Nephron (organoid): ENCODE measurements at regions not wholly inside any gene's neighbourhood (a gene's known extent, or its start where the extent isn't known, plus 50 kb on each side); places are given as distances from the start of the nearest gene placed in this dataset.

Experiments
- H3K27ac Mint-ChIP-seq, 3 experiments: 2 replicates each; pipeline ENCODE4 v1.8.0; 2020; ENCODE audit warnings: mixed read lengths in 3 of 3, mild to moderate bottlenecking in 2 of 3, moderate library complexity in 1 of 3
- H3K27me3 Mint-ChIP-seq: 2 replicates; pipeline ENCODE4 v1.8.0; 2021; ENCODE audit warnings: low read depth, mild to moderate bottlenecking, moderate library complexity, mixed read lengths
- H3K36me3 Mint-ChIP-seq: 2 replicates; pipeline ENCODE4 v1.8.0; 2020; ENCODE audit warnings: low read depth, mixed read lengths
- H3K4me1 Mint-ChIP-seq: 2 replicates; pipeline ENCODE4 v1.8.0; 2020; ENCODE audit warnings: mixed read lengths
- H3K4me3 Mint-ChIP-seq, 3 experiments: 2 replicates each; pipeline ENCODE4 v1.8.0; 2020; ENCODE audit warnings: mild to moderate bottlenecking in 3 of 3, mixed read lengths in 3 of 3, moderate library complexity in 2 of 3
- H3K9me3 Mint-ChIP-seq: 2 replicates; pipeline ENCODE4 v1.8.0; 2020; ENCODE audit warnings: mixed read lengths
- TF ChIP-seq, protein P1 (sequence below), 3 experiments: fragments of 200-600 bp; sonication (generic); IDR thresholded peaks; one replicate each; pipeline ENCODE4 v1.5.0; 2021; ENCODE audit warnings: antibody characterized with exemption in 3 of 3; ENCODE audit not compliant: unreplicated experiment in 3 of 3

DNA sequence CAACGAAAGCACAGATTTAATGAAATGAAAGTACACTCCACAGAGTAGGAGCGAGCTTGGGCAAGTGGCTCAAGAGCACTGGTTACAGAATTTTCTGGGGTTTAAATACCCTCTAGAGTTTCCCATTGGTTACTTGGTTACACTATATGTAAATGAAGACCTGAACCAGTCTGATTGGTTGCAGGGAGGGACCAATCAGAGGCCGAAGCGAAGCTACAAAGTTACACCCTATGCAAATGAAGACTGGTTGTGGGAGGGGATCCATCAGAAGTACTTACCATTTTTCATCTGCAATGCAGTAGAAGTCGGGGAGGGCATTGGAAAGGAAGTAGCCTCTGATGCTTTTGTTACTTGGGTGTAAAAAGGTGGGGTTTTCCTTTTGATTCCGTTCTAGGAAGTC lies 132.0 kb downstream of the PMP22 start:
- Mint-ChIP-seq H3K9me3 (peaks cover 2% of the 10 kb centered on the region), H3K36me3 (no peaks in the 10 kb centered on the region), H3K4me3 (no peak overlapping the region), H3K27me3 (no peaks in the 10 kb centered on the region), H3K27ac (no peak overlapping the region), H3K4me1 (peaks cover 4% of the 10 kb centered on the region)
- TF ChIP-seq, protein P1, sequence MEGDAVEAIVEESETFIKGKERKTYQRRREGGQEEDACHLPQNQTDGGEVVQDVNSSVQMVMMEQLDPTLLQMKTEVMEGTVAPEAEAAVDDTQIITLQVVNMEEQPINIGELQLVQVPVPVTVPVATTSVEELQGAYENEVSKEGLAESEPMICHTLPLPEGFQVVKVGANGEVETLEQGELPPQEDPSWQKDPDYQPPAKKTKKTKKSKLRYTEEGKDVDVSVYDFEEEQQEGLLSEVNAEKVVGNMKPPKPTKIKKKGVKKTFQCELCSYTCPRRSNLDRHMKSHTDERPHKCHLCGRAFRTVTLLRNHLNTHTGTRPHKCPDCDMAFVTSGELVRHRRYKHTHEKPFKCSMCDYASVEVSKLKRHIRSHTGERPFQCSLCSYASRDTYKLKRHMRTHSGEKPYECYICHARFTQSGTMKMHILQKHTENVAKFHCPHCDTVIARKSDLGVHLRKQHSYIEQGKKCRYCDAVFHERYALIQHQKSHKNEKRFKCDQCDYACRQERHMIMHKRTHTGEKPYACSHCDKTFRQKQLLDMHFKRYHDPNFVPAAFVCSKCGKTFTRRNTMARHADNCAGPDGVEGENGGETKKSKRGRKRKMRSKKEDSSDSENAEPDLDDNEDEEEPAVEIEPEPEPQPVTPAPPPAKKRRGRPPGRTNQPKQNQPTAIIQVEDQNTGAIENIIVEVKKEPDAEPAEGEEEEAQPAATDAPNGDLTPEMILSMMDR (IDR thresholded peaks at IDR 0.05; ENCODE audit: unreplicated experiment in 3 of 3) = no peak

DNA sequence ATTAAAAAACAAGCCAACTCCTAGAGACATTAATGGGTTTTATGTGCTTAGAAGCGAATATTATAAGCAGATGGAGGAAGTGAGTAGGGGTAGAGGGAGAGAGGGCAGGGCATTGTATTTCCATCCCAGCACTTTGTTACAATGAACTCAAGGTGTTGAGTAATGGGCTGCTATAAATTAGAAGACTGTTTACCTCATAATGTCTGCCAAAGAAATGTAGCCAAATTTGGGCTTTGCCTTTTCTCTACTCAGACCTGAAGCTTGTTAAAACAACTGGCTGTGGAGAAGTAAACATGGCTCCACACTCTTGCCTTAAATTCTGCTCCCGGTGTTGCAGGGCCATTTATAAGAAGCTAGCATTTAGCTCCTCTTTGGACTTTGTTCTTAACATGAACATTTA lies 134.7 kb downstream of the PMP22 start:
- TF ChIP-seq, protein P1 (IDR thresholded peaks at IDR 0.05; ENCODE audit: unreplicated experiment in 3 of 3) = no peak
- no peak overlapping the region for H3K27ac Mint-ChIP-seq
- no peaks in the 10 kb centered on the region for H3K27me3 Mint-ChIP-seq
- H3K4me1 Mint-ChIP-seq = peaks cover 4% of the 10 kb centered on the region
- peaks cover 2% of the 10 kb centered on the region for H3K9me3 Mint-ChIP-seq
- H3K36me3 Mint-ChIP-seq = no peaks in the 10 kb centered on the region
- no peak overlapping the region for H3K4me3 Mint-ChIP-seq

DNA sequence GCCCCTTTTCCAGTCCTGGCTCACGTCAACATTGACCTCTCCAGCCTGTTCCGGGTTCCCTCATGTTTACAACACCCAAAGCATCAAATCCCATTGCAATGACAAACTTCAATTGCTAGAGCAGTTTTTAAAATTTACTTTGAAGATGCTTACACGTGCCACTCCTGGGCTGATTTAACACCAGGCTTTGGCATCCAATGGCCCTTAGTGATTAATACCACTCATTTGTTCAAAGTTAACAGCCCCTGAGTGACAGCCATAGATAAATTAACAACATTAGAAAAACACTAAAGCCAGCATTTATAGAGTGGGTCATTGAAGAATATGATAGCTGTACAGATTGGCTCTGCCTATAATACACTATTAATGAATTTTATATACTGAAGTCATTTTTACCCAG lies 135.1 kb downstream of the PMP22 start:
- Mint-ChIP-seq H3K9me3 (peaks cover 2% of the 10 kb centered on the region), H3K36me3 (no peaks in the 10 kb centered on the region), H3K27me3 (no peaks in the 10 kb centered on the region), H3K4me3 (no peak overlapping the region), H3K4me1 (peaks cover 4% of the 10 kb centered on the region), H3K27ac (no peak overlapping the region)
- TF ChIP-seq, protein P1 (IDR thresholded peaks at IDR 0.05; ENCODE audit: unreplicated experiment in 3 of 3) = no peak

DNA sequence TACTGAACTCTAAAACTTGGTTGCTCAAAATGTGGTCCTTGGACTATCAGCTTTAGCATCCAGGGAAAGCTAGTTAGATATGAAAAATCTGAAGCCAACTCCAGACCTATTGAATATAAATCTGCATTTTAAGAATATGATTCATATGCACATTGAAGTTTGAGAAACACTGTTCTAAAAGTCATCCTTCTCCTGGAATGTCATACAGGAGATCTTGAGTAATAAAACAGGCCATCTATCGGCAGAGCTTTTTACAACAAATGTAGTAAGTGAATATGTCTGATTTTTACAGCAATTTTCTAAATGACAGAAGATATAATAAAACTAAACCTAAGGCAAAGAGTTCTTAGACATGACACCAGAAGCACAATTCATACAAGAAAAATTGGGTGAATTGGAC lies 140.4 kb downstream of the PMP22 start:
- TF ChIP-seq, protein P1 (IDR thresholded peaks at IDR 0.05; ENCODE audit: unreplicated experiment in 3 of 3) = no peak
- Mint-ChIP-seq H3K36me3 (no peaks in the 10 kb centered on the region), H3K4me1 (peaks cover 9% of the 10 kb centered on the region), H3K9me3 (no peaks in the 10 kb centered on the region), H3K4me3 (no peak overlapping the region), H3K27ac (no peak overlapping the region), H3K27me3 (no peaks in the 10 kb centered on the region)

DNA sequence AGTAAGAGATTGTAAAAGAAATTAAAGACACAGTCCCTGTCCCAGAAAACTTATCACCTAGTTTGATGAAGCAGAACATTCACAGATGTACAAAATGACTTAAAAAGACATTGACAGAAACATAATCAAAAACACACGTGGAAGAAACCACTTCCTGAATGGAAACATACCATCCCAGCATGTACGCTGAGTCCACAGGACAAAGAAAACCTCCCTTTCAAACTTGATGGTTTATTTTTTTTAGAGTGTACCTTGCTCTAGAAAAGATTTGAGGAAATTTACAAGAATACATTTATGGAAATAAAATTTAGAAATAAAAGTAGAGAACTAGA lies 140.9 kb downstream of the PMP22 start:
- peaks cover 9% of the 10 kb centered on the region for H3K4me1 Mint-ChIP-seq
- no peaks in the 10 kb centered on the region for H3K36me3 Mint-ChIP-seq
- H3K27me3 Mint-ChIP-seq = no peaks in the 10 kb centered on the region
- H3K4me3 Mint-ChIP-seq = no peak overlapping the region
- H3K27ac Mint-ChIP-seq = no peak overlapping the region
- H3K9me3 Mint-ChIP-seq = no peaks in the 10 kb centered on the region
- TF ChIP-seq, protein P1 (IDR thresholded peaks at IDR 0.05; ENCODE audit: unreplicated experiment in 3 of 3) = no peak

DNA sequence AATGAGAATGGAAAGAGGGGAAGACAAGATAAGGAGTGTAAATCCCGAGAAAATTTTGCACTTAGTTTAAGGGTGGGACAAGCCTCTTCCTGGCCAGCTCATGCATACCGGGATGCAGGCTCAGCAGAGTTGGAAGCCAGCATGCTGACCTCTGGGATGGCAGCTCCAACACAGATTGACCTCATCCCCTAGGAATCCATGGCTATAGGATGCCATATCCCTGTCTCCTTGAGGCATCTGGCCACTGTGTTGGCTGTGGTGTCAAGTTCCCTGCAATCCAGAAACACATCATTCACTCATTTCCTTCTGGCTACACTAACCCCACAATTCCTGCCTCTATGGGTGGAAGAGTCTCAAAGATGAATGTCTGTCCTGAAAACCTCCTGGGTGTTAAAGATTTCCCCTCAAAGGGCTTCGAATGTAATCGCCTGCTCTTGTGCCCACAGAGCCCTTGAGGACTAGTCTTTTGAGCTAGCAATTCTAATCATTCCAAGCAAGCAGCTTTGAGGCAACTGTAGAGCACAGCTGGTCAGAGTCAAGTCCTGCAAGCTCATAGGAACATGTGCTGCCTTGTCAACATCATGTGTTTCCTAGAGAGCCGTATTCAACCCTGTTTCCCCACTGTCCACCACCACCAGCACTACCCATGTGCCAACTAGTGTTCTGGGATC lies 141.4 kb downstream of the PMP22 start:
- Mint-ChIP-seq H3K4me3 (no peak overlapping the region), H3K27me3 (no peaks in the 10 kb centered on the region), H3K9me3 (no peaks in the 10 kb centered on the region)

More for the DNA sequence above, 141.4 kb downstream of the PMP22 start:
- Mint-ChIP-seq H3K36me3 (no peaks in the 10 kb centered on the region), H3K27ac (no peak overlapping the region), H3K4me1 (peaks cover 9% of the 10 kb centered on the region)
- TF ChIP-seq, protein P1 (IDR thresholded peaks at IDR 0.05; ENCODE audit: unreplicated experiment in 3 of 3) = no peak
